K562 (cell line): ENCODE measurements at regions not wholly inside any gene's neighbourhood (a gene's known extent, or its start where the extent isn't known, plus 50 kb on each side); places are given as distances from the start of the nearest gene placed in this dataset.

Source experiments
- ATAC-seq: fragments of 200-7000 bp; cut with Tn5 transposase; 3 replicates; pipeline ENCODE4 v1.9.1; 2020; ENCODE audit warnings: moderate library complexity
- BruUV-seq: library from RNA; stranded (reverse); fragments of 400-500 nt; replicated peaks from 2 replicates; lab custom pipeline; 2021; lab: Mats Ljungman, UMichigan
- CTCF ChIA-PET: fragments of 300-600 bp; formaldehyde crosslinking; extraction: SDS; loops from one replicate; lab custom pipeline; 2021; ENCODE audit warnings: low intra/inter-chr PET ratio; lab: Yijun Ruan, JAX
- POLR2A ChIA-PET: fragments of 300-600, 350-650 bp; sonication (Branson Sonifier 250); formaldehyde crosslinking; extraction: SDS; loops from one replicate; lab custom pipeline; 2021; ENCODE audit warnings: antibody characterized with exemption, inconsistent platforms; lab: Yijun Ruan, JAX
- DNase-seq, 4 experiments: peaks; one replicate each; pipeline versions ENCODE4 v3.0.0 to v3.0.0-alpha.2; 2011 to 2018; ENCODE audit warnings: low spot score in 3 of 4, mixed read lengths in 3 of 4; ENCODE audit errors: extremely low read depth in 1 of 4
- FAIRE-seq: peaks from 2 replicates; lab custom pipeline; 2011; peaks lifted over from hg19 to GRCh38; lab: Jason Lieb, UNC
- H2AFZ ChIP-seq: 2 replicates; pipeline ENCODE4 v1.6.0; 2011; ENCODE audit warnings: low read depth, low read length, control low read depth, inconsistent platforms
- H3K27ac ChIP-seq: fragments of 200-600 bp; 3 replicates; pipeline ENCODE4 v1.8.0; 2011; ENCODE audit warnings: low read depth, mild to moderate bottlenecking, control low read depth, inconsistent platforms, low read length, moderate library complexity, mixed read lengths; ENCODE audit errors: extremely low read depth
- H3K27me3 ChIP-seq, 2 experiments: fragments of 300-600 bp in 1 of 2; 2 replicates in 1 of 2; 3 replicates in 1 of 2; pipeline versions ENCODE4 v1.6.0 to v1.8.0; 2011; ENCODE audit warnings: inconsistent platforms in 2 of 2, low read length in 2 of 2, mild to moderate bottlenecking in 1 of 2, mixed read lengths in 1 of 2, moderate library complexity in 1 of 2; ENCODE audit not compliant: control insufficient read depth in 2 of 2, insufficient read depth in 2 of 2
- H3K36me3 ChIP-seq: fragments of 300-600 bp; 3 replicates; pipeline ENCODE4 v1.8.0; 2011; ENCODE audit warnings: mild to moderate bottlenecking, low read length, inconsistent platforms; ENCODE audit not compliant: control insufficient read depth, insufficient read depth
- H3K4me1 ChIP-seq, 2 experiments: fragments of 200-600 bp in 1 of 2; replicated peaks in 1 of 2; 2 replicates in 1 of 2; 3 replicates in 1 of 2; pipeline versions ENCODE4 v1.5.1 to v1.8.0; 2011; ENCODE audit warnings: inconsistent platforms in 2 of 2, low read length in 2 of 2, mild to moderate bottlenecking in 1 of 2, mixed read lengths in 1 of 2, moderate library complexity in 1 of 2; ENCODE audit not compliant: control insufficient read depth in 2 of 2, insufficient read depth in 2 of 2
- H3K4me2 ChIP-seq: 2 replicates; pipeline ENCODE4 v1.6.1; 2011; ENCODE audit warnings: low read length, control low read depth, inconsistent platforms, mixed read lengths; ENCODE audit not compliant: insufficient read depth
- H3K4me3 ChIP-seq: fragments of 200-600 bp; sonication (generic), shearing (Covaris generic); 2 replicates; pipeline ENCODE4 v1.5.1; 2016; ENCODE audit warnings: control low read depth, inconsistent platforms
- H3K79me2 ChIP-seq: fragments of 200-600 bp; 3 replicates; pipeline ENCODE4 v1.8.0; 2011; ENCODE audit warnings: low read length, inconsistent platforms; ENCODE audit not compliant: control insufficient read depth, insufficient read depth
- H3K9ac ChIP-seq, 2 experiments: 2 replicates each; pipeline versions ENCODE4 v1.6.0 to v1.6.1; 2011; ENCODE audit warnings: low read depth in 2 of 2, low read length in 2 of 2, control low read depth in 1 of 2, inconsistent platforms in 1 of 2, mild to moderate bottlenecking in 1 of 2, mixed read lengths in 1 of 2; ENCODE audit not compliant: insufficient read depth in 1 of 2
- H3K9me1 ChIP-seq: one replicate; pipeline ENCODE4 v1.6.0; 2011; ENCODE audit warnings: inconsistent platforms, mild to moderate bottlenecking, low read length, moderate library complexity; ENCODE audit not compliant: control insufficient read depth, insufficient read depth
- H3K9me3 ChIP-seq: replicated peaks from 2 replicates; pipeline ENCODE4 v1.5.1; 2011; ENCODE audit warnings: low read depth, low read length, inconsistent platforms; ENCODE audit not compliant: control insufficient read depth, insufficient read depth
- H4K20me1 ChIP-seq: replicated peaks from 2 replicates; pipeline ENCODE4 v1.6.1; 2011; ENCODE audit warnings: low read length, inconsistent platforms, mixed read lengths; ENCODE audit not compliant: control insufficient read depth, insufficient read depth
- ATF7 ChIP-seq: fragments of 450-650 bp; IDR thresholded peaks from 2 replicates; pipeline ENCODE4 v1.7.1; 2014; ENCODE audit warnings: mild to moderate bottlenecking, moderate library complexity
- E4F1 ChIP-seq: fragments of 250-450 bp; sonication (Bioruptor Pico); IDR thresholded peaks from 2 replicates; pipeline ENCODE4 v1.5.0; 2021; ENCODE audit warnings: mild to moderate bottlenecking, borderline replicate concordance
- FOXJ3 ChIP-seq: sonication (generic); formaldehyde crosslinking; IDR thresholded peaks from 2 replicates; pipeline ENCODE4 v1.4.0; 2020; ENCODE audit warnings: mild to moderate bottlenecking, missing genetic modification reagents
- HMGN3 ChIP-seq: IDR thresholded peaks from 2 replicates; pipeline ENCODE4 v1.6.1; 2011; ENCODE audit warnings: borderline replicate concordance, low read depth, mild to moderate bottlenecking, mixed read lengths, low read length; ENCODE audit not compliant: insufficient read length; ENCODE audit errors: extremely low read depth
- L3MBTL2 ChIP-seq: fragments of 450-650 bp; IDR thresholded peaks from 2 replicates; pipeline ENCODE4 v1.6.1; 2016; ENCODE audit warnings: mild to moderate bottlenecking, moderate library complexity
- MCM5 ChIP-seq: fragments of 450-650 bp; IDR thresholded peaks from 2 replicates; pipeline ENCODE4 v1.6.1; 2016; ENCODE audit warnings: low read depth
- NFE2L1 ChIP-seq: fragments of 450-650 bp; IDR thresholded peaks from 2 replicates; pipeline ENCODE4 v1.6.1; 2016; ENCODE audit warnings: missing genetic modification characterization, low read depth, mild to moderate bottlenecking, missing compliant biosample characterization, moderate library complexity, borderline replicate concordance
- SPI1 ChIP-seq: IDR thresholded peaks from 2 replicates; pipeline ENCODE4 v1.6.1; 2011; ENCODE audit warnings: low read depth, low read length, control low read depth, borderline replicate concordance
- TAF9B ChIP-seq: fragments of 450-650 bp; IDR thresholded peaks from 2 replicates; pipeline ENCODE4 v1.6.1; 2018; ENCODE audit warnings: mild to moderate bottlenecking; ENCODE audit not compliant: partially characterized antibody
- U2AF1 ChIP-seq: fragments of 200-400 bp; formaldehyde crosslinking; optimal IDR thresholded peaks from 2 replicates; pipeline ENCODE3; 2017; ENCODE audit warnings: mild to moderate bottlenecking, low read depth, low read length, moderate library complexity
- ZBED1 ChIP-seq: IDR thresholded peaks from 2 replicates; pipeline ENCODE4 v1.6.1; 2014
- ZBTB12 ChIP-seq: fragments of 250-450 bp; sonication (Bioruptor Pico); IDR thresholded peaks from 2 replicates; pipeline ENCODE4 v1.4.0; 2020
- ZBTB2 ChIP-seq: fragments of 450-650 bp; IDR thresholded peaks from 2 replicates; pipeline ENCODE4 v1.6.1; 2016; ENCODE audit warnings: antibody characterized with exemption
- ZNF212 ChIP-seq: fragments of 450-650 bp; formaldehyde crosslinking; IDR thresholded peaks from 2 replicates; pipeline ENCODE4 v1.4.0; 2020; ENCODE audit warnings: mild to moderate bottlenecking
- ZNF24 ChIP-seq: fragments of 450-650 bp; IDR thresholded peaks from 2 replicates; pipeline ENCODE4 v1.6.1; 2016
- WGBS: fragments of 100-300 bp; shearing (Covaris generic); methylation state at CpG from one replicate; pipeline ENCODE4 v1.1.6; 2016; ENCODE audit warnings: low coverage, mixed read lengths; ENCODE audit not compliant: insufficient coverage; ENCODE audit errors: missing lambda C conversion rate; 5-methylcytosine and 5-hydroxymethylcytosine counted together
- in situ Hi-C: fragments of 300-500 bp; cut with MboI; formaldehyde crosslinking; loops from 4 replicates; pipeline ENCODE4 v1.15.0; 2018; ENCODE audit warnings: inconsistent platforms, mixed read lengths
- intact Hi-C: fragments of 100-400 bp; cut with micrococcal nuclease; formaldehyde crosslinking; loops from 2 replicates; pipeline ENCODE4 v1.14.2; 2022

- Histone ChIP-seq H4K20me1 (no peaks in the 10 kb centered on the region), H3K4me3 (no peak overlapping the region), H3K9me3 (no peaks in the 10 kb centered on the region), H3K27ac (no peak overlapping the region), H3K9ac (no peak overlapping the region), H3K79me2 (peaks cover 8% of the 10 kb centered on the region; the same call in 1 of the 3 replicates), H3K27me3 (no peaks in the 10 kb centered on the region), H3K4me1 (no peaks in the 10 kb centered on the region), H3K4me2 (no peak overlapping the region), H2AFZ (no peak overlapping the region), H3K9me1 (no peaks in the 10 kb centered on the region), H3K36me3 (no peaks in the 10 kb centered on the region)
- intact Hi-C loops = no loop called here
- CTCF ChIA-PET = no interaction called here
- 98% methylated on average over 3 of the region's 3 CpGs for WGBS
- BruUV-seq = no TSS peak
- no peak for FAIRE-seq
- POLR2A ChIA-PET = no interaction called here
- in situ Hi-C loops = no loop called here
- ATAC-seq = no peak
- DNase-seq = no peak
- TF ChIP-seq ZBED1 = no peak
- no peak for TF ChIP-seq ATF7
- TF ChIP-seq ZBTB12 (CRISPR knock-in tag) = no peak
- no peak for TF ChIP-seq HMGN3
- no peak for TF ChIP-seq U2AF1
- no peak for TF ChIP-seq TAF9B
- TF ChIP-seq SPI1 = no peak
- TF ChIP-seq MCM5 = no peak
- TF ChIP-seq ZBTB2 = no peak
- TF ChIP-seq E4F1 (CRISPR knock-in tag) = no peak
- TF ChIP-seq FOXJ3 = no peak
- no peak for TF ChIP-seq ZNF212 (CRISPR knock-in tag)
- TF ChIP-seq ZNF24 = no peak
- TF ChIP-seq NFE2L1 (tag) = no peak
- no peak for TF ChIP-seq L3MBTL2
Measured at GRCh38 chr15:94925680-94926079, 694.3 kb downstream of the MCTP2 start.
